ENCODE measurements at regions not wholly inside any gene's neighbourhood (a gene's known extent, or its start where the extent isn't known, plus 50 kb on each side); places are given as distances from the start of the nearest gene placed in this dataset.
"Not testable (repeated sequence)": the region's sequence is repeated elsewhere in the genome, so short reads cannot be mapped to it uniquely, and the experiment has no call there.

DNA sequence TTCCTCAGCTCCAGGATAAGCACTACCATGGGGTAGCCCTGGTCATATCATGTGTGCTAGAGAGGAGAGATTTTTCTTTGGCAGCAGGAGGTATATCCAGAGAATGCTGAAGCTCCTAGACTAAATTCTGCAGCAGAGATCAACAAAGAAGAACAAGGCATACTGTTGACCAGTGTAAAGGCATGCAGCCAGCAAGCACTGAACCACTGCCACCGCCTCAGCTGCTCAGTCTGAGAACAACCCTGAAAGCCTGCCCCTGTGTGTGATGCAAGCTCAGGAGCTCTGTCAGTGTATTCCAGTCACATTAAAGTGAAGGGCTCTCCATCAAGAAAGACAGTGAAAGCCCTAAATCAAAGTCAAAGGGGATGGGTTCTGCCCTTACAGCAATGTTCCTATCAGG lies 439.5 kb upstream of the CD180 start:
- H3K36me3 ChIP-seq = no peaks in the 10 kb centered on the region
- no peaks in the 10 kb centered on the region for H3K27me3 ChIP-seq (ENCODE audit: insufficient read depth, low read depth, severe bottlenecking)
- DNase-seq = no peak
- H3K4me3 ChIP-seq (ENCODE audit: low read depth, low read length) = no peak overlapping the region
- peaks cover 4% of the 10 kb centered on the region for H3K9me3 ChIP-seq (ENCODE audit: severe bottlenecking)
- TF ChIP-seq, protein P1, sequence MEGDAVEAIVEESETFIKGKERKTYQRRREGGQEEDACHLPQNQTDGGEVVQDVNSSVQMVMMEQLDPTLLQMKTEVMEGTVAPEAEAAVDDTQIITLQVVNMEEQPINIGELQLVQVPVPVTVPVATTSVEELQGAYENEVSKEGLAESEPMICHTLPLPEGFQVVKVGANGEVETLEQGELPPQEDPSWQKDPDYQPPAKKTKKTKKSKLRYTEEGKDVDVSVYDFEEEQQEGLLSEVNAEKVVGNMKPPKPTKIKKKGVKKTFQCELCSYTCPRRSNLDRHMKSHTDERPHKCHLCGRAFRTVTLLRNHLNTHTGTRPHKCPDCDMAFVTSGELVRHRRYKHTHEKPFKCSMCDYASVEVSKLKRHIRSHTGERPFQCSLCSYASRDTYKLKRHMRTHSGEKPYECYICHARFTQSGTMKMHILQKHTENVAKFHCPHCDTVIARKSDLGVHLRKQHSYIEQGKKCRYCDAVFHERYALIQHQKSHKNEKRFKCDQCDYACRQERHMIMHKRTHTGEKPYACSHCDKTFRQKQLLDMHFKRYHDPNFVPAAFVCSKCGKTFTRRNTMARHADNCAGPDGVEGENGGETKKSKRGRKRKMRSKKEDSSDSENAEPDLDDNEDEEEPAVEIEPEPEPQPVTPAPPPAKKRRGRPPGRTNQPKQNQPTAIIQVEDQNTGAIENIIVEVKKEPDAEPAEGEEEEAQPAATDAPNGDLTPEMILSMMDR (IDR thresholded peaks at IDR 0.05; ENCODE audit: low read depth, low read length) = no peak
- H3K27ac ChIP-seq = no peak overlapping the region

DNA sequence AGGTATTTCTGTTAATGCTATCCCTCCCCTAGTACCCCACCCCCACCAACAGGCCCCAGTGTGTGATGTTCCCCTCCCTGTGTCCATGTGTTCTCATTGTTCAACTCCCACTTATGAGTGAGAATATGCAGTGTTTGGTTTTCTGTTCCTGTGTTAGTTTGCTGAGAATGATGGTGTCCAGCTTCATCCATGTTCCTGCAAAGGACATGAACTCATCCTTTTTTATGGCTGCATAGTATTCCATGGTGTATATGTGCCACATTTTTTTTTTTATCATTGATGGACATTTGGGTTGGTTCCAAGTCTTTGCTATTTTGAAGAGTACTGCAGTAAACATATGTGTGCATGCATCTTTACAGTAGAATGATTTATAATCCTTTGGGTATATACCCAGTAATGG lies 430.5 kb upstream of the CD180 start:
- H3K27me3 ChIP-seq (ENCODE audit: insufficient read depth, low read depth, severe bottlenecking); H3K27ac ChIP-seq; H3K9me3 ChIP-seq (ENCODE audit: severe bottlenecking); DNase-seq; H3K4me3 ChIP-seq (ENCODE audit: low read depth, low read length); H3K36me3 ChIP-seq: not testable (repeated sequence)

DNA sequence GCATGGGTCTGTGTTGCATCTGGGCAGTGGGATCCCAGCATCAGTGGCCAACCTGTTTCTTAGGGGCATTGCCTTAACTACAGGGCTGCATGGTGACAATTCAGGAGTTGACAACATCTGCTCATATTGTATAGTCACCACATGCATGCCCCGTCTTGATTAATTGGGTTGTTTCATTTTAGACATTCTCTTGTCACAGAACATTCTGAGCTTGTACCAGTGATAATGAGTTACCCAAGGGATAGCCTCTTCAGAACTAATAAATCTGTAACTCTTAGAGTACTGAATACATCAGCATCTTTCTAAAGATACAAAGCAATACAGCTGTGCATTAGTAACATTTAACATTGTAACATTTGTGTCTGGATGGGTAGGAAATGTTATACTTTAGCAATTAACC lies 426.5 kb upstream of the CD180 start:
- no peaks in the 10 kb centered on the region for H3K9me3 ChIP-seq (ENCODE audit: severe bottlenecking)
- TF ChIP-seq, protein P1 (IDR thresholded peaks at IDR 0.05; ENCODE audit: low read depth, low read length) = no peak
- DNase-seq = no peak
- H3K27me3 ChIP-seq (ENCODE audit: insufficient read depth, low read depth, severe bottlenecking) = no peaks in the 10 kb centered on the region
- H3K27ac ChIP-seq = no peak overlapping the region
- H3K4me3 ChIP-seq (ENCODE audit: low read depth, low read length) = no peak overlapping the region
- H3K36me3 ChIP-seq = no peaks in the 10 kb centered on the region

DNA sequence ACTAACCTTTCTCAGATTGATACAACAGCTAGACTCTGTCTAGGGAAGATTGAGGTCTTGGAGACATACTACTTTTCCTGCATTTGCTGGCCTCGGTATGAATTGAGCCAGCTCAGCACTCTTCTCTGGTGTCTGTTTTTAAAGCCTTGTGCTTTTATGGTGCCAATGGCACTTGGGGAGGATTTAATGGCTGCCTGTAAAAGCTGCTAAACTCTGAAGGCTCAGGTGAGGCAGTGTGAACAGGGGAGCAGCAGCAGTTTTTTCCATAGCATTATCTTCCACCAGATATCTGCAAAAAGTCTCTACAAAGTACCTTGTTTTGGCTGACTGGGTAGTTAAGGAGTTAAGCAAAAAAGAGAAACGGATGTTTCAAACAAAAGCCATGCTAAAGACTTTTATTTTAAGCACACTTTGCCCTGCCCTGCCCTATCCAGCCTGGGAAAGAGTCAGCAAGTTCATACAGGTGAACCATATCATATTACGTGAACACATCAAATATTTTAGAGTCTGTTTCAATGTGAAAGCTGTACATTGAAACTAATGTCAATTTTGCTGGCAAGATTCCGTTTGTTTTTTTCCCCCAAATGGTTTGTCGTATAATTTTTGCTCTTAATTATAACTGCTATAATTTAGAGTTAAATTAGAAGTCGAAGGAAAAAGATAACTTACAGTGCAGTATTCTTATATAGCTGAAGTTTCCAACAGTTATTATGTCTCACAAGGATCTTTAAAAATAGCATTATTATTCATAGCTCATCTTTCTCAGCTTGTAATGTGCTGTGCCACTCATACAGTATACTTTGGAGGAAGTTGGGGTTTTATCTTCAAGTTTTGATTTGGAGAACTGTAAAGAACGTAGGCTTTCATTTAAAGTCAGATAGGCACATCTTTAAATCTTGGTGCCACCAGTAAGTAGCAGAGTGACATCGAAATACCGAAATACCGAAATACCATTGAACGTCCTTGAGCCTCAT lies 424.1 kb upstream of the CD180 start:
- Histone ChIP-seq H3K4me3 (ENCODE audit: low read depth, low read length) (no peak overlapping the region), H3K27me3 (ENCODE audit: insufficient read depth, low read depth, severe bottlenecking) (no peaks in the 10 kb centered on the region), H3K36me3 (no peaks in the 10 kb centered on the region), H3K27ac (no peak overlapping the region), H3K9me3 (ENCODE audit: severe bottlenecking) (no peaks in the 10 kb centered on the region)
- TF ChIP-seq, protein P1 (IDR thresholded peaks at IDR 0.05; ENCODE audit: low read depth, low read length) = no peak
- no peak for DNase-seq

DNA sequence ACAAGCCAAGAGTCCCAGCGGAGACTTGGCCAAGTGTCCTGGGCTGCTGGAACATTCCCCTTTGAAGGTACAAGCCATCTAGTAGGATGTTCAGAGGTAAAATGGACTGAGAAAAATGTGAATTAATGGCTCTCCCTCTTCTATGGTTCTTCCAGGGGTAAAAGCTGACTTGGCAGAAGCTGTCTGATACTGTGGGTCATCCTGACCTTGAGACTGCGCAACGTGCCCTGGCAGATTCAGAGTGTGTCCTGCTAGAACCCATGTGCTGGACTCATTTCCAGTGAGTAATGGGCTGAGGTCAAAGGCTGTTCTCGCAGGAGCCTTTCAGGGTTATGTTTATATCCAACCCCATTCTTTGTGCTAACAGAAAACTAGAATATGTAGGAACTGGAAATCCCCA lies 423.0 kb upstream of the CD180 start:
- Histone ChIP-seq H3K9me3 (ENCODE audit: severe bottlenecking) (no peaks in the 10 kb centered on the region), H3K36me3 (no peaks in the 10 kb centered on the region), H3K27me3 (ENCODE audit: insufficient read depth, low read depth, severe bottlenecking) (no peaks in the 10 kb centered on the region), H3K4me3 (ENCODE audit: low read depth, low read length) (no peak overlapping the region), H3K27ac (no peak overlapping the region)
- DNase-seq = no peak
- TF ChIP-seq, protein P1 (IDR thresholded peaks at IDR 0.05; ENCODE audit: low read depth, low read length) = no peak

DNA sequence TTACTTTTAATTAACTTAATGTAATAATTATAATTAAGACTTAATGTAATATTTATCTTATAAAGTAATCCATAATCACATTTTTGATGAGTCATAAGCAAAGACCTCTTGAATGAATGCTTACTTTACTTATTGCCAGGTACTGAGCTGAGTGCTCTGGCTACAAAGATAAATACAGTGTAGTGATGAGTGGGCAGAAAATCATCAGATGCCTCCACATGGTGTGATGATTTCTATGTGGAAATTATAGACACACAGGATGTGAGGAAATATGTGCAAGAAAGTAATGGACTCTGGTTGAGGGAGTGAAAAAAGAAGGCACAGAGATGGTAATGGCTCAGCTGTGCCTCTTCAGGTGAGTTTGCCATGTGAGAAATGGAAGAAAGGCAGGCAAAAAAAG lies 422.6 kb upstream of the CD180 start:
- no peak for DNase-seq
- Histone ChIP-seq H3K9me3 (ENCODE audit: severe bottlenecking) (no peaks in the 10 kb centered on the region), H3K27ac (no peak overlapping the region), H3K27me3 (ENCODE audit: insufficient read depth, low read depth, severe bottlenecking) (no peaks in the 10 kb centered on the region), H3K4me3 (ENCODE audit: low read depth, low read length) (no peak overlapping the region), H3K36me3 (no peaks in the 10 kb centered on the region)
- TF ChIP-seq, protein P1 (IDR thresholded peaks at IDR 0.05; ENCODE audit: low read depth, low read length) = no peak

Measured in WERI-Rb-1 (cell line).